ENCODE measurements at regions not wholly inside any gene's neighbourhood (a gene's known extent, or its start where the extent isn't known, plus 50 kb on each side); places are given as distances from the start of the nearest gene placed in this dataset.

GRCh38 chr5:74152625-74153254 lies 487.8 kb downstream of the ENC1 start:
- H3K9ac ChIP-seq (replicated peaks; ENCODE audit: extremely low read depth, insufficient read depth, low read length) = no peak overlapping the region
- no peak for DNase-seq (ENCODE audit: low read depth, low spot score)
- POLR2A ChIA-PET = no interaction called here
- no peak overlapping the region for H3K4me3 ChIP-seq (replicated peaks in 1 of 3; ENCODE audit: insufficient read depth in 1 of 3, low read depth in 1 of 3, low read length in 3 of 3)
- dilution Hi-C loops (cut with MboI; ENCODE audit: extremely low pct_ligation_motif_present, low sequenced_read_pairs) = no loop called here
- H3K27ac ChIP-seq (ENCODE audit: insufficient read depth, low read depth, low read length) = no peak overlapping the region
- no peak overlapping the region for H3K4me2 ChIP-seq (ENCODE audit: insufficient read depth, low read length)
- H3K79me2 ChIP-seq (ENCODE audit: control insufficient read depth, insufficient read depth, low read length) = no peaks in the 10 kb centered on the region
- no peaks in the 10 kb centered on the region for H4K20me1 ChIP-seq (replicated peaks; ENCODE audit: control insufficient read depth, extremely low read depth, insufficient read depth, low read length)
- no peaks in the 10 kb centered on the region for H3K9me1 ChIP-seq (replicated peaks; ENCODE audit: control insufficient read depth, extremely low read depth, insufficient read depth, low read length)
- no peak for FAIRE-seq
- TF ChIP-seq JUN (IDR thresholded peaks at IDR 0.05; ENCODE audit: borderline replicate concordance, insufficient read depth, insufficient read length, low read depth) (no peak), GATA2 (IDR thresholded peaks at IDR 0.05; ENCODE audit: insufficient read depth, insufficient read length, low read depth, low read length) (no peak), EZH2 (IDR thresholded peaks at IDR 0.05; ENCODE audit: borderline replicate concordance, low read depth, low read length, severe bottlenecking) (no peak)
- H3K27me3 ChIP-seq (ENCODE audit: control insufficient read depth in 2 of 2, insufficient read depth in 2 of 2, low read length in 2 of 2) = no peaks in the 10 kb centered on the region
- intact Hi-C loops (cut with micrococcal nuclease) = no loop called here
- no peak overlapping the region for H2AFZ ChIP-seq (ENCODE audit: low read depth, low read length)
- no peaks in the 10 kb centered on the region for H3K36me3 ChIP-seq (ENCODE audit: control insufficient read depth in 2 of 2, extremely low read depth in 1 of 2, insufficient read depth in 2 of 2, low read length in 2 of 2)
- no peaks in the 10 kb centered on the region for H3K9me3 ChIP-seq (replicated peaks; ENCODE audit: control insufficient read depth, insufficient read depth, low read length)
- no TSS peak for BruUV-seq (replicated peaks)
- peaks cover 9% of the 10 kb centered on the region for H3K4me1 ChIP-seq (ENCODE audit: control insufficient read depth, extremely low read depth, insufficient read depth, low read length)
- CTCF ChIA-PET = no interaction called here

- BruUV-seq (replicated peaks) = no TSS peak
- H3K9me1 ChIP-seq (replicated peaks; ENCODE audit: control insufficient read depth, extremely low read depth, insufficient read depth, low read length) = no peaks in the 10 kb centered on the region
- no peaks in the 10 kb centered on the region for H4K20me1 ChIP-seq (replicated peaks; ENCODE audit: control insufficient read depth, extremely low read depth, insufficient read depth, low read length)
- H3K4me2 ChIP-seq (ENCODE audit: insufficient read depth, low read length) = no peak overlapping the region
- TF ChIP-seq FOS (IDR thresholded peaks at IDR 0.05; ENCODE audit: borderline replicate concordance, insufficient read depth, low read length) = no peak
- H3K27me3 ChIP-seq (ENCODE audit: control insufficient read depth in 2 of 2, insufficient read depth in 2 of 2, low read length in 2 of 2) = no peaks in the 10 kb centered on the region
- no peak for FAIRE-seq
- H3K4me1 ChIP-seq (ENCODE audit: control insufficient read depth, extremely low read depth, insufficient read depth, low read length) = peaks cover 9% of the 10 kb centered on the region
- intact Hi-C loops (cut with micrococcal nuclease) = no loop called here
- ChIA-PET CTCF (no interaction called here), POLR2A (no interaction called here)
- no peaks in the 10 kb centered on the region for H3K36me3 ChIP-seq (ENCODE audit: control insufficient read depth in 2 of 2, extremely low read depth in 1 of 2, insufficient read depth in 2 of 2, low read length in 2 of 2)
- H3K9ac ChIP-seq (replicated peaks; ENCODE audit: extremely low read depth, insufficient read depth, low read length) = no peak overlapping the region
- H3K4me3 ChIP-seq (replicated peaks in 1 of 3; ENCODE audit: insufficient read depth in 1 of 3, low read depth in 1 of 3, low read length in 3 of 3) = no peak overlapping the region
- no peak for DNase-seq (ENCODE audit: low read depth, low spot score)
- dilution Hi-C loops (cut with MboI; ENCODE audit: extremely low pct_ligation_motif_present, low sequenced_read_pairs) = no loop called here
- H3K79me2 ChIP-seq (ENCODE audit: control insufficient read depth, insufficient read depth, low read length) = no peaks in the 10 kb centered on the region
- H3K9me3 ChIP-seq (replicated peaks; ENCODE audit: control insufficient read depth, insufficient read depth, low read length) = no peaks in the 10 kb centered on the region
- no peak overlapping the region for H2AFZ ChIP-seq (ENCODE audit: low read depth, low read length)
- no peak overlapping the region for H3K27ac ChIP-seq (ENCODE audit: insufficient read depth, low read depth, low read length)
Measured at GRCh38 chr5:74152136-74152535, 488.4 kb downstream of the ENC1 start.

All from endothelial cell of umbilical vein (primary cell).